CD4-positive, alpha-beta T cell treated with Interleukin-12 subunit alpha and Interleukin-12 subunit beta, for 1 hour (primary cell): ENCODE measurements at regions not wholly inside any gene's neighbourhood (a gene's known extent, or its start where the extent isn't known, plus 50 kb on each side); places are given as distances from the start of the nearest gene placed in this dataset.
A peak's percentile ranks its signal among the peaks of the same experiment; 100 is the strongest.

Experiments used
- DNase-seq: peaks from one replicate; pipeline ENCODE4 v3.0.0-alpha.2; 2020

DNA sequence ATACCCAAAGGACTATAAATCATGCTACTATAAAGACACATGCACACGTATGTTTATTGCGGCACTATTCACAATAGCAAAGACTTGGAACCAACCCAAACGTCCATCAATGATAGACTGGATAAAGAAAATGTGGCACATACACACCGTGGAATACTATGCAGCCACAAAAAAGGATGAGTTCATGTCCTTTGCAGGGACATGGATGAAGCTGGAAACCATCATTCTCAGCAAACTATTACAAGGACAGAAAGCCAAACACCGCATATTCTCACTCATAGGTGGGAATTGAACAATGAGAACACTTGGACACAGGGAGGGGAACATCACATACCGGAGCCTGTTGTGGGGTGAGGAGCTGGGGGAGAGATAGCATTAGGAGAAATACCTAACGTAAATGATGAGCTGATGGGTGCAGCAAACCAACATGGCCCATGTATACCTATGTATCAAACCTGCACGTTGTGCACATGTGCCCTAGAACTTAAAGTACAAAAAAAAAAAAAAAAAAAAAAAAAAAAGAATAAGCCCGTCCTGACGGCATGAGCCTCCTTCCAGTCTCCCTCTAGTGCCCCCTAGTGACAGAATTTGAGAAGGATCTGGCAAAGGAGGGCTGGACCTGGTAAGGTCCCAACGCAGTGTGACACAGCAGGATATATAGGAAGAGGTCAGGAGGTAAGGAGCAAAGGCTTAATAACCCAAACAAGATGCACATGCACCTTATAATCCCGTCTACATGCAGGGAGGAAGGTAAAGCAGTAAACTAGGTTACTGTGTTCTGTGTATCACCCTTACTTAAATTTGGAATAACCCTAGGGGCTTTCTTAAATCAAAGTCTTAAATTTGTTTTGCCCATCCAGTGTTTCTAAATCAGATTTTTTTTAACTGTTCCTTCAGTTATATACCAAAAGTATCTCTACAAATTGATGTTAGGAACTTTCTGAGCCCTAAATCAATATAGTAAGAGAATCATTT is 214.8 kb downstream of the UNC5CL start:
- peak; percentile 43 for DNase-seq

DNA sequence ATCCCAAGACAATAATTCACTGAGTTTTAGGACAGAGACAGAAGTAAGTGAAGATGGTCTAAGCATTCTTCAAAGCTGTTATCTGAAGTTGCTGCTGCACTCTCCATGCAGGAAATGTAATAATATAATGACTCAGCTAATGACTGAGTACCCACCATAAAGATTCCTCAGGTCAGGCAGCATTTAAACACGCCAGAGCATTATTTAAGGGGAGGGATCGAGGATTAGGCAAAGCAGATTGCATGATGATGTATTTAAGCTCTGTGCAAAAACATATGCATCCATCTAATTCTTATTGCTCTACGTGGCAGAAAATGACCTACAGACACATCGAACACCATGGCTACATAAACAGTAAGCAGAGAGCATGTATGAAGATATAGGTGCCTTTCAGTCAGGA is 216.4 kb downstream of the UNC5CL start:
- no peak for DNase-seq

DNA sequence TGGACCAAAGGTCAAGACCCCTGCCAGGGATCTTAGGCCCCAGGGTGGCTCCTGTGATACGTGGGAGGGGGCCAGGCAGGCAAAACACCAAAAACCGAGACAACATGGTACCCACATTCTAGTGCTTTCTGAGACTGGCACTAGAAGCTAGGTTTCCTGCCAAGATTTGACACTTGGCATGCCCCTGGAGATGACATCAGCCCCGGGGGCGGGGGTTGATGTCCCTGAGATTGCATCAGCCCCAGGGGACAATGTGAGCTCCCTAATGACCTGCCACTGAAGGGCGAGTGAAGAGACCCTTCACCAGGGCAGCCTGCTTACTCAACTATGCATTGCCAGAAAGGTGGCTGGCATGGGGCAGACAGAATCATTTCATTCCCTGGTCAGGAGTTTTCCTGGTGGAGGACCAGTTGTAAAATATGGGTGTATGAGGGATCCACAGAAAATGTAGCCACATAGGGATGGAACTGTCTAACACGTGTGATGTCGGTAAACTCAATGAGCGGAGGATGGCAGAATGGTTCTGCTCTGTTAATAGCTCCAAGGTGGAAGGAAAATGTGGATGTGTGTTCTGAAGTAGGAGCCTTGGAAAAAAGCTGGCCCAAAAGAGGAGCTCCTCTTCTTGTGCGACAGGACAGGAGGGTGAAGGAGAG is 219.7 kb downstream of the UNC5CL start:
- DNase-seq = no peak

DNA sequence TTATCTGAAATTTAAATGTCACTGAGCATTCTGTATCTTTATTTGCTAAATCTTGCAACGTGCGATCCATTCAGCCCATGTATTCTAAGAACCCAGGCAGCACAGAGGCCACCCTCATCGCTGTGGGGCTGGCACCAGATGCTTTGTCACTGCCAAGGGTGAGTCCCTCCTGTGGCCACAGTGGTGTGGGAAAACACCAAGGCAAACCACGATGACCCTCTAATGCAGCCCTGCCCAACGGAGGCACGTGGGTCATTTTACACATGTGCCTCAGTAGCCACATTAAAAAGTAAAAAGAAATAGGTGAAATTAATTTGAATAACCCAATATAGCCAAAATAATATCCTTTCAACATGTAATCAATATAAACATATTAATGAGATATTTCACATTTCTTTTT is 221.7 kb downstream of the UNC5CL start:
- DNase-seq = no peak

DNA sequence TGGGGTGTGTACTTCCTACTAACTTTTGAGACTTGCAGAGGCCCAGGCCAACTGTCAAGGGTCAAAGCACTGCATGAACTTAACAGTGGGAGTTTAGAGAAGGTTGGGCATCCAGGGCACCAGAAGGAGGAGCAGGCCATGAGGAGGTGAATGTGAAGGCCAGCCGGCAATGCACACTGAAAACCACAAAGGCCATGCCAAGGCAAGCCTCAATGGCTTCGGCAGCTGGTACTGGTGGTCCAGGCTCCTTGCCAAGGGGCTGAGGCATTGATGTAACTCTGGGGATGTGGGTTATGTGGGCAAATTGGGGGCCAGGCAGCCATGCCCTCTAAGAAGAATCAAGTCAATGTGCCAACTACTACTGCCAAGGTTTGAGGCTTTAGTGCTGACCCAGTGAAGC is 222.4 kb downstream of the UNC5CL start:
- no peak for DNase-seq

DNA sequence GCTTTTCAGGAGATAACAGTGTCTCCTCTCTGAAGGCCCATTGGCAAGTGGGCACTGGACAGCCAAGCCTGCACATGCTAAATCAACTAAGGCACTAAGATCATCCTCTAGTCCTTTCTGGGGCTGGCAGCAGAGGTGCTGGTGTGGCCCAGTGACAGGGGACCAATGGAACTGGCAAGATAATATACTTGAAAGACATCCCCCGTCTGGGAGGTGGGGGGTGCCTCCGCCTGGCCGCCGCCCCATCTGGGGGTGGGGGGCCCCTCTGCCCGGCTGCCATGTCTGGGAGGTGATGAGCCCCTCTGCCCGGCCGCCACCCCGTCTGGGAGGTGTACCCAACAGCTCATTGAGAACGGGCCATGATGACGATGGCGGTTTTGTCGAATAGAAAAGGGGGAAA is 223.3 kb downstream of the UNC5CL start:
- no peak for DNase-seq

DNA sequence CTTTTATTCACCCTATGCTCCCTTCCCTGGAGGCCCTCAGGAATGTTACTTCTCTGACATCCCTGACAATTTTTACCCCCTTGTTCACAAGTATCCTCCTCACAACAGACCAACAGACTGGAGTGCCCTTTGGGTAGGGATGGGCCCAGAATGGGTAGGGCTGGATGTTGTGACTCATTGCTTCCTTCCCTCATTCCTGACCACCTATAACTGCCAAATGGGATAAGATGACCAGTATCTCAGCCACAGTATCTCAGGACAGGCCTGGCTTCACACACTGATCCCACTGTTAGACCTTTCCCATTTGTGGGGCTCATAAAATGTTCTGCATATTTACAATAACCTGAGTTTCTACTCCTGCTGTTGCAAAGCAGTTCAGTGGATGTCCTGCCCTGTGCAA is 223.0 kb upstream of the LRFN2 start:
- DNase-seq = no peak

DNA sequence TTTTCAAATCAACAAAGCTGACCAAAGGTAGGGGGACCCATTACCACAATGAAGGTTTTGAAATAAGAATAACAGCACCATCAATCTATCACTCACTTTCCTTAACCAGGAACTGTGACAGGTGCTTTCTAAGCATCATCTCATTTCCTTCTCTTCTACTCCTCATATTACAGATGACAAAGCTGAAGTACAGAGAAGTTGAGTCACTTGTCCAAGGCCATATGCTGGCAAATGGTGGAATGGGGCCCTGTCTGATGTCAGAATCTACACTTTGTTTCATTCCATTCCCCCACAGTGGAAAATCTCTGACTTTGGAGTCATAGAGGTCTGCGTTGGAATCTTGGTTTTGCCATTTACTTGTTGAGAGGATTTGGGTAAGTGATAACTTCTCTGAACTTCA is 222.5 kb upstream of the LRFN2 start:
- no peak for DNase-seq

DNA sequence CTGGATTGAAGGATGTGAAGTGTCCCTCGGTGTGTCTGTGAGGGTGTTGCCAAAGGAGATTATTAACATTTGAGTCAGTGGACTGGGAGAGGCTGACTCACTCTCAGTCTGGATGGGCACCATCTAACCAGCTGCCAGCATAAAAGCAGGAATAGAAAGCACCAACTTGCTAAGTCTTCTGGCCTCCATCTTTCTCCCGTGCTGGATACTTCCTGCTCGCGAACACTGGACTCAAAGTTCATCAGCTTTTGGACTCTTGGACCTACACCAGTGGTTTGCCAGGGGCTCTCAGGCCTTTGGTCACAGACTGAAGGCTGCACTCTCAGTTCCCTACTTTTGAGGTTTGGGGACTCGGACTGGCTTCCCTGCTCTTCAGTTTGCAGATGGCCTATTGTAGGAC is 220.3 kb upstream of the LRFN2 start:
- no peak for DNase-seq

DNA sequence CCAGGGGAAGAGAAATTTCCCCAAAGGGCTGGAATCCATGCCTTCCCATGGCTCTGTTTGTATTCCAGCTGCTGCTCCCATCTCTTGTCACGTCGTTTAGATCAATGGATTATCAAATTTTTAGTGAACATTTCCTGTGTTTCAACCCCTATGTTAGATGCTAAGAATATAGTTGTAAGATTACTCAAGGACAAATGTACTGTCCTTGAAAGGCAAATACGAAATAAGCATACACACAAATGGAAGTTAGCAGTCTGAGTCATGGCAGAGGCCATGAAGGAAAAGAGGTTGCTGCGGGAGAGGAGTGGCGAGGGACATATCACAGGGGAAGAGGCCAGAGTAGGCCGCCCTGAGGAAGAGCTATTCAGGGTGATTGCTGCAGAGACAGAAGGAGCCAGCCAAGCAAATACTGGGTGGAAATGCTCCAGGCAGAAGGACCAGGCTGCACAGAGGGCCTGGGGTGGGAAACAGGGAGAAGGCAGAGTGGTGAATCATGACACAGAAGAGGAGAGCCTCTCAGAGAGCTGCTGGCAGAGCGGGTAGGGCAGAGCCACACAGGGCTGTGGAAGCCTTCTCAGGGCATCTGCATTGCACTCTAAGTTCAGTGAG is 219.2 kb upstream of the LRFN2 start:
- DNase-seq = no peak

DNA sequence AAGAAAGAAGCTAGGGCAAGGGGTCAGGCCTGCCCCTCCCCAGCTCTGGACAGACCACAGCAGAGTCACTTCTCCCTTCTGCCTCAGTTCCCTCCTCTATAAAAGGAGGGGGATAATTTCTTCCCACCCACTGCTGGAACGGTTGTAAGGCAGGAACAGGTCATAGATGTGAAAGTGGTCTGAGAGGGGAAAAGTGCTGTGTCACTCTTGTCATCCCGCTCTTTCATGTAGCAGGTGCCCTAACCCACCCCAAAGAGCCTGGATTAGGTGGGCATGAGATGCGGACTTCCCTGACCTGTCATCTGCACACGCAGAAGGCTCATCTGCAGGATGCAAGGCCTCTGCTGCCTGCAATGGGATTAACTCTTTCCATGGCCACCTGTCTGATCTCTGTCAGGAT is 218.2 kb upstream of the LRFN2 start:
- DNase-seq = no peak

DNA sequence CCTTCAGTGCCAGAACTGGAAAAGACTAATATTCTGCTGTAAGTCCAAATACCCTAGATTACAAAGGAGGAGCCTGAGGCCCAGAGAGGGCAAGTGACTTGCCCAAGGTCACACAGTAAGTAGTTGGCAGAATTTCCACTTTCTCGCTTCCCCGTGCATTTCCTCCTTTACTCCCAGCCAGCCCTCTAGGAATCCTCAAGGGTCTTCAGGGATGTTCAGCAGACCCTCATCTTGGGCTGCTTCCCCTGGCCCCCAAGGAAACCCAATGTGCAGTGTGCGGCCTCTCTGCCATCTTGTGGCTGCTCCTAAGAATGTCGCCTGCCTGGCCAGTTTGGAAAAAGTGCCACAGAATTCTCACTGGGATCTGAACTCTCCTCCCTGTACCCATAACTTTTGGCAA is 217.7 kb upstream of the LRFN2 start:
- no peak for DNase-seq

DNA sequence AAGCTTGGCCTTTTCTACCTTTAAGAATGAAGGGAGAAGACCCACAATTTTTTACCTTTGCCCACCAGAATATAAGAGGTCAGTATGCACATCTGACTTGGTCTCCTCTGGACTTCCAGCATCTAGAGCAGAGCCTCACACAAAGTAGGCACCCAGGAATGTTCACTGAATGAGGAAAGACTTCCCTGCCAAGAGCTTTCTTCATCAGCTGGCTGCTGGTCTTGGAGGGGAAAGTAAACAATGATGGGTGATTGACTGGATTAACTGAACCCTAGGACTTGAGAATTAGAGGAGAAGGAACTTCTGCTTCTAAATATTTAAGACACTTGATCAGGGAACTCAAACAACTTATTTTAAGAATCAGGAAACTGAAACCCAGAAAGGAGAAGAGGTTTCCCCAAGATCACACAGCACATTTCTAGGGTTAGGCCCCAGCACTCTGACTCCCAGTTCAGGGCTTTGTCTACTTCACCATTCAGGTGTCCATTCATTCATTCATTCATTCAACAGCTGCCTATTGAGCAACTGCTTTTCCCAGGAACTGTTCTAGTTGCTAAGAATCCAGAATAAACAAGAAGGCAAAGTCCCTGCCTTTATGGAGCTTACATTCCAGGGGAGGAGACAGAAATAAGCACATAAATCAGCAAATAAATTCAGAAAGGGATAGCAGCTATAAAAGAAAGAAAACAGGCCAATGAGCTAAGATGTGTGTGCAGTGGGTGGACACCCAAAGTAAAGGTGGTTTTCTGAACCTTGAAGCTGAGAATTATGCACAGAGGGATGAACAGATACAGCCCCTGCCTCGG is 216.9 kb upstream of the LRFN2 start:
- no peak for DNase-seq

DNA sequence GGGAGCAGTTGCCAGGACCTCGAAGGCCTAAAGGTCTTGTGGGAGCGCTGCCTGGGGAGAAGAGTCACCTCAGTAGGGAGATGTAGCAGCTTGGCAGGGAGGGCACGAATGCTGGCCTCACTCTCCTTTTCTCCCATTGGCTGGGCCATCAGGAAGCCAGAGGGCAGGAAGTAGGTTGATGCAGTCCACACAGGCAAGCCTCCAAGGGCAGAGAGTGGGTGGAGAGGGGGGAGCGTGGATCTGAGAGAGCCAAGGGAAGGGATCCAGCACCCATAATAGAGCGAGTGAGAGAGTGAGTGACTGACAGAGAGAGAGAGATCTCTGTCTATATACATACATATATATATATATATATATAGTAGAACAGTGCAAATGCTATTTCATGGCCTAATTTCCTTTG is 215.3 kb upstream of the LRFN2 start:
- DNase-seq = no peak

DNA sequence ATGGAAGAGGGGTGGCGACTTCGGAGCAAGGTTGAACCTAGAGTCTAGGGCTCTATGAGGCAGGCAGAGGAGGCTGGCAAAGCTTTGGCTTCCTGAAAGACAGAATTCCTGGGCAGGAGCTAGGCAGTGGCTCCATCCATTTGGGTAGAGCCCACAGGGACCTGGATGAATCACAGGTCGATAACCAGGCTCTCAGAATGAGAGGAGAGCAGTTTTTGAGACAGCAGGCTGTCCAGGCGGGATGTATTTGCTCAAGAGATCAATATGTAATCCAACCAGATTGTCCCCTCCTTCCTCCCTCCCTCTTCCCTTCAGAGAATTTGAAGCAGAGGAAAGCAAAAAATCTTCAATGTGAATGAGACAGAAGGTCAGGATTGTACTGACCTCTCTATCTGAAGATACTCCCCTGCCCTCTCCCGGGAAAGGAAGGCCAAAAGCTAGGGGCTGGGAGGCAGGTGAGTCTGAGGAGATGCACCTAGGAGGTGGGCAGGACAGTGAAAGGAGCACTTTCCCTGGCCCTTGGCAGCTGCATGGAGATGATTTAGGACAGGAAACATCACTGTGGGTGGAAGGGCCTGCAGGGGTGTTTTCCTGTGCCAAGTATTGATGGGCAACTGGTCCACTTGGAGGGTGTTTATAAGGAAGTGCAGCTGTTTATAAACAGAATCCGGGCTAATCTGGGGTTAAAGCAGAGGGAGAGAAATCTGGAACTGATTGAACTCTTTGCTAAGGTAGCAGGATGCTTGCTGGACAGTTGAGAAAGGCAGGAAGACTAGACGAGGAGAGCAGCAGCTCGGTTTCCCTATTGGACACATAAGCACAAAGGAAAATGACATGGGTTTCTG is 212.4 kb upstream of the LRFN2 start:
- no peak for DNase-seq

DNA sequence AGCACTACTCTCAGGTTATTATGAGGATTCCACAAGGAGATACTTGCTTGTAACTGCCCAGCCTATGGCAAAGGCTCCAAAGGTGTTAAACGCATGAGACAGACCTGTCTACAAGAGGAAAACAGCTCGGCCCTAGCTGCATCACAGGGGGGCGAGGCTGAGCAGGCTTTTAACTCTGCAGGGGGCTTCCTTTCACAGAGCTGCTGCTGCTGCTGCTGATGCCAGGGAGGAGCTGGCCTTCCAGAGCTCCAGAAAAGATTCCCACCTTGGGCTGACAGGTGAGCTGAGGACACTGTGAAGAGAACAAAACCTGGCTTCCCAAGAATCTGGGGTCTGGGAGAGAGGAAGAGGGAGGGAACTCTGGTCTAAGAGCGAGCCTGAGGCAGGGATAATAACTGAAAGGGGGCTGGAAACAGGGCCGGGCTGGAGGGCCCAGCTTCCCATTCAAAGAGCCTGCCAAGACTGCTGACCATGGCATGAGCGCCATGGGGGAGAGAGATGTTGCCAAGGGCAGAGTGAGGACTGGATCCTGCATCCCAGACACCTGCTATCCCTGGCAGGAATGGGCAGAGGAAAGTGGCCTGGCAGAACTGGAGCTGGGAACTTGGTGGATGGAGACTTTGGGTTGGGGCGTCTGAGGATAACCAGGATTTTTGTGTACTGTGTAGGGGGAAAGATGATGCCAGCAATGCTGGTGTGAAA is 211.1 kb upstream of the LRFN2 start:
- DNase-seq = no peak

DNA sequence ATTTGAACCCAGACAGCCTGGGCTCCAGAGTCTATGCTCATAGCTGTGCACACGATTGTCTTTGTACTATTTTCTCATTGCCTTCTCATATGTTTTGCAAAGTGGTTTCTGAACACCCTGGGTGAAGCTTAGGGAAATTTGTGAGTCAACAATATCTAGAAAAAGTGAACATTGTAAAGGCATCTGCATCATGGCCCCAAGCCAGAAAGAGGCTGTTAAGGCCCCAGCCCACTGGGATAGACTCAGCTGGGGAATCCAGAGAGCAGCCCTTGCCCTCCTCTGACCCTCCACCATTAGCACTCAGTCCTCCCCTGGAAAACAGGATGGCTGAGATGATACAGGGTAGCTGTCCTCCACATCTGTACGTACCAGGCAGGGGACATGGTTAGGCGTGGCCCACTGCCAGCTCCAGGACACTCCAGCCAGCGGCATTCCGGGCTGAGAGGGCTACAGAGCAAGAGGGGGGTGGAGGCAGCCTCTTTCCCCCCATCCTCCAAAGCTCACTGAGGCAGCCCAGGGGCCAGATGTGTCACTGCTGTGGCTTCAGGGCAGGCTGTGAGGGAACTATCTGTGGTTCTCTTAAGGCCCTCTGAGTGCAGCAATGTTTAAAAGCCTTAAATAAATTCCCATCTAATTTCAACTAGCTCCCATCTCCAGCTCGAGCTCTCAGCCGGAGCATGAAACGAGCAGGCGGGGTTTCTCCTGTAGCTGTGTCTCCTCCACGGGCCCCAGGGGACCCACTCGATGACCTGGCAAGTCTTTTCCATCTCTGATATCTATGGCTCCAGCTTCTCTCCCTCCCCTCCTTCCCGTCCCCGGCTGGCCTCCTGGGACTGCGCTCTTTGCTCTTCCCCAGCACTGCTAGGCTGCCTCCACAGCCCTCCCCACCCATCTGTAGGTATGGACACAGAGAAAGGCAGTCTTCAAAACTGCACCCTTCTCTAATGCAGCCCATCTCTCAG is 209.4 kb upstream of the LRFN2 start:
- DNase-seq = no peak

DNA sequence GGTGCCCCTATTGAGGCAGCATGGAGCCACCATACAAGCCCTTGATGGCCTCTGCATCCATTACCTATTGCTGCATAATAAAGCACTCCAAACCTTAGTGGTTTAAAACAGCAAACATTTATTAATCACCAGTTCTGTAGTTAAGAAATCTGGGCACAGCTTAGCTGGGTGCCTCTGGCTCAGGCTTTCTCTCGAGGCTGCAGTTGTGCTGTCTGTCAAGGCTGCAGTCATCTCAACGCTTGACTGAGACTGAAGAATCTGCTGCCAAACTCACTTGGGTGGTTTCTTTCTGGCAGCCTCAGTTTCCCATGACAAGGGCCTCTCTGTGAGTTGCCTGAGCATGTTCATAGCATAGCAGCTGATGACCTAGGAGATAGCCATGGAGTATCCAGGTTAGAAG is 207.4 kb upstream of the LRFN2 start:
- DNase-seq = no peak

DNA sequence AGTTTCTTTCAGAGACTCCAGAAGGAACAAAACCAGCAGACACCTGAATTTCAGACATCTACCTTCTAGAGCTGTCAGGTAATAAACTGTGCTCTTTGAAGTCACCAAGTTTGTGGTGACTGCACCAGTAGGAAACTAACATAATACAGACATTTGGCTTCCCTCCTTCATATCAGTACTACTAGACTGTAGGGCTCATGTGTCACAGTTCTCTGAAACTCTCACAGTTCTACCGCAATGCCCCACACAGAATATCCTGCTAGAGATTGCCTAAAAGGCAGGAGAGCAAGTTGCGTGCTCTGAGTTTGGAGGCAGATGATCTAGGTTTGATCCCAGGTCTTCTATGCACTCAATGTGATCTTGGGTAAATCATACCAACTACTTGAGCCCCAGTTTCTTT is 205.0 kb upstream of the LRFN2 start:
- DNase-seq = no peak

DNA sequence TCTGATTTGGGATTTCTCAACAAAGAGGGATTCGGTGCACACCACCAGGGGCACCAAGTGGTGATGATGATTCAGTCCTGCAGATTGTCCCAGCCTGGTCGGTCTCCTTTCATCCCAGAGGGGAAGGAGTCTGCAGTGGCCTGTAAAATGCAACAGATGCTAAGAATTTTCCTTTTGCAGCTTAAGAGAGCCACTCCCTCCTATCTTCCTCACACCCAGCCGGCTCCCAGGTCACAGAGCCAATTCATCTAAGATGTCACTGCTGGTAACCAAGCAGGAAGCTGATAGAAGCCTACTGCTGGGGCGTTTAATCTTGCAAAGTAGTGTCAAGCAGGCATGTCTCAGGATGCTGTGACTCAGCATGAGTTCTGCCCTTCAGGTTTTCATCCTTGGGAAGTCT is 203.8 kb upstream of the LRFN2 start:
- DNase-seq = no peak
